ENCODE measurements at regions not wholly inside any gene's neighbourhood (a gene's known extent, or its start where the extent isn't known, plus 50 kb on each side); places are given as distances from the start of the nearest gene placed in this dataset.

DNA sequence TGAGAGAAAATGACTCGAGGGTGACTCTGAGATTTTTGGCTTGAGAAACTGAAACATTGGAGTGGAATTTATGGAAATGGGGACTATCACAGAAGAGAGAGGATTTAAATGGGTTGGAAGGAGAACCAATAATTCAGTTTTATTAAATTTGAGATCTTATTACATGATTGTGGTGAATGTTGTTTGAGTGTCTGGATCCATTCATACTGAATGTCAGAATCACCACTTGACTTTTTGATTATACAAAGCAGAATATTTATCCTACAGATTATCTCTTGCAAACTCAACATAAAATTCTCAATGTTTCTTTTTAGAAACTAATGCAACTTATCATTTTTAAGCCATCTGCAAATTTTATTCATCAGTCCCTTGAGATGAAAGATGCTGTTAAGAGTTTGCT lies 332.8 kb downstream of the CNTN3 start:
- TF ChIP-seq, protein P1, sequence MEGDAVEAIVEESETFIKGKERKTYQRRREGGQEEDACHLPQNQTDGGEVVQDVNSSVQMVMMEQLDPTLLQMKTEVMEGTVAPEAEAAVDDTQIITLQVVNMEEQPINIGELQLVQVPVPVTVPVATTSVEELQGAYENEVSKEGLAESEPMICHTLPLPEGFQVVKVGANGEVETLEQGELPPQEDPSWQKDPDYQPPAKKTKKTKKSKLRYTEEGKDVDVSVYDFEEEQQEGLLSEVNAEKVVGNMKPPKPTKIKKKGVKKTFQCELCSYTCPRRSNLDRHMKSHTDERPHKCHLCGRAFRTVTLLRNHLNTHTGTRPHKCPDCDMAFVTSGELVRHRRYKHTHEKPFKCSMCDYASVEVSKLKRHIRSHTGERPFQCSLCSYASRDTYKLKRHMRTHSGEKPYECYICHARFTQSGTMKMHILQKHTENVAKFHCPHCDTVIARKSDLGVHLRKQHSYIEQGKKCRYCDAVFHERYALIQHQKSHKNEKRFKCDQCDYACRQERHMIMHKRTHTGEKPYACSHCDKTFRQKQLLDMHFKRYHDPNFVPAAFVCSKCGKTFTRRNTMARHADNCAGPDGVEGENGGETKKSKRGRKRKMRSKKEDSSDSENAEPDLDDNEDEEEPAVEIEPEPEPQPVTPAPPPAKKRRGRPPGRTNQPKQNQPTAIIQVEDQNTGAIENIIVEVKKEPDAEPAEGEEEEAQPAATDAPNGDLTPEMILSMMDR (IDR thresholded peaks at IDR 0.05) = no peak
- no peak for TF ChIP-seq POLR2AphosphoS5 (IDR thresholded peaks at IDR 0.05)
- no peak for TF ChIP-seq POLR2A (IDR thresholded peaks at IDR 0.05; ENCODE audit: low read depth)
- TF ChIP-seq EP300 (IDR thresholded peaks at IDR 0.05) = no peak
